ENCODE measurements at regions not wholly inside any gene's neighbourhood (a gene's known extent, or its start where the extent isn't known, plus 50 kb on each side); places are given as distances from the start of the nearest gene placed in this dataset.

DNA sequence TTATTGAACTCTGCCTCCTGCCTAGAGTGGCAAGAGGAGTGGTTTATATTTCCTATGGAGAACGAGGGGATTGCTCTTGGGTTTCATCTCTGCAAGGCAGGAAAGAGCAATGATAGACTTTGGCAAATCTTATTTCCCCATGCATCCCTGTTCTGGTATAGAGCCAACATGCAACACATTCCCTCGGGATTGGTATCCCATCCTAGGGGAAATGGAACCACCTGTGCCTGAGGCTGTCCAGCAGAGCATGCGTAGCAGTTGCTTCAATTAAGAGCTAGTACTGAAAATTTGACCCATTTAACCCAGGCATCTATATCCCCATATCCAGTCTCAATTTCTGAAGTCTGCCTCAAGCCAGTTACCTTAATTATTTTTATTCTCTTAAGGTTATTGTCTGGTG lies 205.3 kb downstream of the KCNS3 start:
- DNase-seq (ENCODE audit: low read depth in 2 of 2), result no peak

DNA sequence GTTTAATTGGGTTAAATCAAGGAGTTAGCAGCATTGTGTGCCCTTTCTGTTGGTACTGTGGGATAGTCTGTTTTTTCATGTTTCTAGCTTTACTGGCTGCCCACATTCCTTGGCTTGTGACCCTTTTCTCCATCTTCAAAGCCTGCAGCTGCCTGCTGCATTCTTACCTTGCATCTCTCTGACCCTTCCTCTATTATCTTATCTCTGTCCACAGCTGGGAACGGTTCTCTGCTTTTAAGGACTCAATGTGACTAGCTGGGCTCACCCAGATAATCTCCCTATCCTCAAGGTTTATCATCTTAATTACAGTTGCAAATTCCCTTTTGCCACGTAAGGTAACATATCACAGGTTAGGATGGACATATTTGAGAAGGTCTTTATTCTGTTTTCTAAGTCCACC lies 199.7 kb downstream of the KCNS3 start:
- no peak for DNase-seq (ENCODE audit: low read depth in 2 of 2)

DNA sequence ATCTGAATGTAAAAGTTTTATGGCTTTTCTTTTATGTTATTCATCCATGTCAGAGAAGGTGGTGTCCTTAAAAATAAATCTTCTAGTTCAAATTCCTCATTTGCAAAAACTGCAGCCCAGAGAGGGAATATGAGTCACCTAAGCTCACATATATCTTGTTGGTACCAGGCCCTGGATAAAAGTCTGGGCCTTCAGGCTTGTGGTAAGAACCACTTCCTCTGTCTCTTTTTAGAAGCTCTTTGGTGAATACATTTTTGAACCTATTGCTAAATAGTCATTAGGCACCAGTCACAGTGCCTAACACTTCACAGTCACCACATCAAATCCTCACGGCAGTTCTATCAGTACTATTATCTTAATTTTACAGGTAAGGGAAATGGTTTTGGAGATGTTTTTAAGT lies 199.2 kb downstream of the KCNS3 start:
- peak; percentile 68 to 75 for DNase-seq (ENCODE audit: low read depth in 2 of 2)

DNA sequence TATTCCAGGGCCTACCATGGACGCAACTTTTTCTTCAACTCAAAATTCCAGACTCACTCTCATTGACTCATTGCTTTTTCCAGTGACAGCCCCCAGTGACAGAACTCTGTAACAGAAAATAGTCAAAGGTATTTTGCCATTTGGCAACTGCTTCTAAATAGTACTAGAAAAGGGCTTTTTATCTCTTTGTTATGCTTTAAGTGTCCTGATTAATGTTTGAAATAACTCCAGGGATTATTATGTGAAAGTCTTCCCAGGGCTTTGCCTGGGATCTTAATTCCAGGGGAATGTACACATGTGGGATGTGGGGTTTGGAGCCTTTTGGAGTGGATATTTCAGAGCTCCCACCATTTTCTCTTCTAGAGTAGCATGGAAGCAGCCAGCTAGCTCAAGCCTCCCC lies 198.8 kb downstream of the KCNS3 start:
- peak; percentile 13 to 17 for DNase-seq (ENCODE audit: low read depth in 2 of 2)

DNA sequence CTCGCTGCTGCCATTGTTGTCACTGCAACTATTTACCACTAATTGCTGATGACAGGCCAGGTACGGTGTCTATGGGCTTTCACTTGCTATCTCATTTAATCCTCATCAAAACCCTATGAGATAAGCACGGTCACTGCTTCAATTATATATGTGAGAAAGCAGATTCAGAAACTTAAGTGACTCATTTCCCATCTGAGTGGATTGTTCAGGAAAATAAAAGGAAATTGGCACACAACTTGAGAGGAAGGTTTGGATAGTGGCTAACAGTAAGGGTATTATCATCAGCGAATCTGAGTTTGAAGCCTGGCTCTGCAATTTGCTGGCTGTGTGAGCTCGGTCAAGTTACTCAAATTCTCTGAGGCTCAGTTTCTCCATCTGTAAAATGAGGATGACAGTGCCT lies 196.0 kb downstream of the KCNS3 start:
- no peak for DNase-seq (ENCODE audit: low read depth in 2 of 2)

DNA sequence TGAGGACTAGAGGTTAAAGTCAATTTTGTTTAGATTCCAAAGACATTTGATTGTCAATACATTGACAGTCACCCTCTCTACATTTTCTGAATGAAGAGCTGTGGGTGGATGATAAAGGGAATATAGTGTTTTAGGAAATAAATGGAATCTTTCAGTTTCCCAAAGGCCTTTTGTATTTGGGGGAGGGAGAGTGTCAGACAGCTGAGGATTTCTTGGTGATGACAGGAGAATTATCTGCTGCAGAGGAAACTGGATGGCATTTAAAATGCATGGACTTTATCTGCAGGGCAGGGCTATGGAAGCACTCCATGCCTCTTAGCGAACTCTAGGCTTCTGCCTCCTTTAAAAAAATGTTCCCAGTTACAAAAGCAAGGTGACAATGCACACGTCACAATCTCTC lies 195.1 kb downstream of the KCNS3 start:
- no peak for DNase-seq (ENCODE audit: low read depth in 2 of 2)

DNA sequence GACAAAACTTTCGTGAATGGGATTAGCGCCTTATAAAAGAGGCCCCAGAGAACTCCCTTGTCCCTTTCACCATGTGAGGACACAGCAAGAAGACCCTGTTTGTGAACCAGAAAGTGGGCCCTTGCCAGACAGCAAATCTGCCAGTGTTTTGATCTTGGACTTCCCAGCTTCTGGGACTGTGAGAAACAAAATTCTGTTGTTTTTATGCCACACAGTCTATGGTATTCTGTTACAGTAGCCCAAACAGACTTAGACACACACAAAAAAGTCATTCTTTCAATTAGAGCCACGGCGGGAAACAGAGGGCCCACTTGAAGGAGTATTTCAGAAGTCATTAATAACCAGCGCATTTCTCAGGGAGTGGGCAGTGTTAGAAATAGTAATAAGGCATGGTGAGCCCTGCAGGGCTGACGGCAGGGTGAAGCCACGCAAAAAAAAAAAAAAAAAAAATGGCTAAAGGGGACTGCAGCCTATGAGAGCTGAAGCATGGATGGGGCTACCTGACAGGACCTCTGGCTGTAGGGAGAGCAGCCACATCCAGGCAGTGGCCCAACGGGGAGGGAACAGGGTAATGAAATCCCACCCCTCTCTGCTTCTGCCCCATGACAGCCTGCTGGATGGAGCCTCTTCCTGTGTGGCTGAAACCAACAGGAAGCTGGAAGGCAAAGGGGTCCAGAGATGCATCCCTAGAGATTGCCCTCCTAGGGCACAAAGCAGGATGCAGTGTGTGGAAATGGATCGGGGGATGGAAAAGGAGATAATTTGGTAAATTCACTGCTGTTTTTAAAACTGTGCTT lies 189.3 kb downstream of the KCNS3 start:
- DNase-seq (ENCODE audit: low read depth in 2 of 2), result no peak

DNA sequence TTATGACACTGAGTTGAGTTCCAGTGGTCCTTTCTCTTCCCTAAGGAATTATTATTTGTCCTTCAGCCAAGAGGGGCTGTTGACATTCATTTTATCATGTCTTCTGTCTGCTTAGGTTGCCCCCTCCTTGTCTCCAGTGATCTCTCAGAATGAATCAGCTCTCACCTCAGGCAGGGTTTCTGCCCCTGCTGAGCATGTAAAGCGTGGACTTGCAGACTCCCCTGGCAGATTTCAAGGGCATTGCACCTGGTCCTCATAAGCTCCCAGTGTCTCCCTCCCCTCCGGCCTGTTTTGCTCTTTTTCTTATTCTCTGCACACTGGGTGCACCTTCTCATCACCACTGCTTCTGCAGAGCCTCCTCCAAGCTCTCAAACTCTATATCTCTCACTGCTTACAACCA lies 188.4 kb downstream of the KCNS3 start:
- DNase-seq (ENCODE audit: low read depth in 2 of 2), result no peak

DNA sequence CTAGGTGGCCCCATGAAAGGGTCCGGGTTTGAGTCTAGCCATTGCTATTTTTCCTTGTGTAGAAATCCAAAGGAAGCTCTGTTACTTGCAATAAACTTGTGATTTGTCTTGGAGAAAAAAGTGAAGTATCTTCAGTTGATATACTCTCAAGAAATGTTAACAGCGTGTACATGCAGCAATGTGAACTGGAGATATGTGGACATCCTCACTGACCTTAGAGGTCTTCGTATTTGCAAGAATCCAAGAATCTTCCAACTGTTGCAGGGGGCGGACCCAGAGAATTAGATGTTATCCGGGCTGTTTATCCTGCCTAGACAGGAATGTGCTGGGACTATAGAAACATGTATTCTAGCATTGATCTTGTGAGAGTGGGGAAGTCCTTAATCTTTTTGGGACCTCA lies 187.6 kb downstream of the KCNS3 start:
- no peak for DNase-seq (ENCODE audit: low read depth in 2 of 2)

DNA sequence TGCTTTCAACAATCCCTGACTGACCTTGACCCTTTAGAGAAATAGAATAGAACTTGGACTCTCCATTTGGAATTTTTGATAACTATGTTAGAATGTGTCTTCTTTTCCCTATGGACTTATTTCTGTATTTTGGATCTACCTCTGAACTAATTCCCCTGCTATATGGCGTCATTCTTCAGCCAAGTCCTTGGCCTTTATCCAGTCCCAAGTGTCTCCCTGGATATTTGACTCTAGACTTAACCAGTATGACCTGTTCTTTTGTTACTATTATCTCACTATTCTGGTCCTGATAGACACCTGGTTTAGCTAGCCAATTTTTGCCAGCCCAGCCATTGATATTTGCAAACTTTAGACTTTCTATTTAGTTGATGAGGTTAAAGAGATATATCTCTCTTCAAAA lies 186.8 kb downstream of the KCNS3 start:
- no peak for DNase-seq (ENCODE audit: low read depth in 2 of 2)

DNA sequence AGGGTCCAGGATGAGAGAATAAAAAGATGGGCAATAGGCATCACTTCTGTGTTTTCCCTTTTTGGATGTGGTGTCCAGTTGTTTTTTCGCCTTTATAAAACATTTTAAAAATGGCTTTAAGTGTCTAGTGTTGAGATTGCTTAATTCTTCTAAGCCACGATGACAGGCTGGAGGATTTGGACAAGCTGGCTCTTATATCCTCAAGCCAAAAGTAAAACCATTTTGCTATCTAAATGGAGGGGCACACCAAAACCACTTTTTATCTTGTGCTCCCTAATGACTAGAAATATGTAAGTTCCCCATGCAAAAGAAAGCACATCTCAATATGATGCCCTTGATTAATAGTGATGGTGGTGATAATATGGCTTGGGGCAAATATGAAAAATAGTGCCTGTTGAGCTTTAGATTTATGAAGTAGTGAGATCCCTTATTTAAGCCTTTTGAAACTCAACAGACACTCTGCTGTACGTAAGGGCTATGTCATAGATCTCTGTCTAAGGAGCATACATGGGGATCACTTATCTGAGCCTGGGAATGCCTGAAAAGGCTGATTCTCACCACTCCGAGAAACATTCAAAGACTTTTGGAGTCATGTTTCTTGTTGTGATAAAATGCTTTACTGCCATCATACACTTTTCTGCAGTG lies 185.5 kb downstream of the KCNS3 start:
- DNase-seq (ENCODE audit: low read depth in 2 of 2), result no peak

DNA sequence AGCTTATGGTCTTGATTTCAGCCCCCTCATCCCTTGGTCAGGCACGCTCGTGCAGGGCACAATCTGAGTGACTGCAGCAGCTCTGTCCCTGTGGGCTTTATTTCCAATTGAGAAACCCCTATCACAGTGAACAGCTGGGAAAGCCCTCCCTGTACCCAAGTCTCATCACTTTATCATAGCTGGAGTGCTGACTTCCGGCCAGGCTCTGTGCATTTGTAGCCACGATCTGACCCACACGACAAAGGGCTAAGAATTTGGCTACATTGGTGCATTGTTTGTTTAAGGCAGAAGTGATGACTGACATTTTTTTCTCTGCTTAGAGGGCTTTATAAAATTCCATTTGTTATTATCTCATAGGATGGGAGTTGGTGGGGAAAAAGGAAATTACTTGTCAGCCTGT lies 184.4 kb downstream of the KCNS3 start:
- no peak for DNase-seq (ENCODE audit: low read depth in 2 of 2)

DNA sequence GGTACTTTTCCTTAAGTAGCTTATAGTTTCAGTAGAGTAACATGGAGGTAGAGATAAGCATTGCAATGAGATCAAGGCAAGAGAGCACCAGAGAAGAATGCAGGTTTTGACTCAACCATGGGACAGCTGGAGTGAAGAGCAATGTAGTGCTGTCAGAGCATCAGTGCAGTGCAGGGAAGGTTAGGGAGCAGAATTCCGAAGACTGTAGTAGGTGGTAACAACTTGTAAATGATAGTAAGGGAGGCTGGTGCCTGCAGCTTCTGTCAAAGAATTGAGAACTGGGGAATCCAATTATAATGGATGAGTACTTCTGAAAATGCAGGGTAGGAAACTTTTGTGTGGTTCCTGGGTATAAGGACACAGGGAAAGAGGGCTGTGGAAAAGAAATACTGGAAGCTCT lies 183.2 kb downstream of the KCNS3 start:
- no peak for DNase-seq (ENCODE audit: low read depth in 2 of 2)

DNA sequence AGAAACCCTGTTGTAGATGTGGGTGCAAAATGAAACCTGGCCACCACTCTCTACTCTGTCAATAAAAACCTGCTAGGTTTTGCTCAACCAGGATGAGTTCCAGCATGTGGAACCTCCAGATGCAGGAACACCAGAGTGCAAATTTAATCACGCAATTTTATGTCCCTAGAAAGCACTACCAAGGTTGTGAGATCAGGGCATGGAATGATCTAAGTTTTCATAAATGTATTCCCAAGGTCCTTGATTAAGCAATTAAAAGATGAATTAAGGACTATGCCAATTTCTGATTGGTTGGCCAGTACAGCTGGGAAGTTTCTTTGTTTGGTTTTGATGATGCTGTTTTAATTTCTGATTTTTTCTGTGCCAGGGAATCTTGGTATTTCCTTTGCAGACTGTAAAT lies 179.2 kb downstream of the KCNS3 start:
- DNase-seq (ENCODE audit: low read depth in 2 of 2), result no peak

DNA sequence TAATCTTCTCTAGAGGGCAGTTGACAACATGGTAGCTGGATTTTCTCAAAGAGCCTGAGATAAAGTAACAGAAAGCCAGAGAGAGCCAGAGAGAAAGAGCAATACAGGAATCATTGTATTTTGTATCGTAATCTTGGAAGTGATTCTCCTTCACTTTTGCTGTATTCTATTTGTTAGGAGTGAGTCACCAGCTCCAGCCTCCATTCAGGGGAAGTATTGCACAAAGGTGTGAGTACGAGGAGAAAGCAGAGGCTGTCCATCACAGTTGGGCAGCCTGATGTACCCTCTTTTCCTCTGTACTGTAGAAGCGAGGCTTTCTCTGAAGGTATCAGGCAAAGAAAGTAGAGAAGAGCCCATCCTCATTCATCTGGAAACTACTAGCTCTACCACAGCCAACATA lies 176.8 kb downstream of the KCNS3 start:
- DNase-seq (ENCODE audit: low read depth in 2 of 2), result no peak

DNA sequence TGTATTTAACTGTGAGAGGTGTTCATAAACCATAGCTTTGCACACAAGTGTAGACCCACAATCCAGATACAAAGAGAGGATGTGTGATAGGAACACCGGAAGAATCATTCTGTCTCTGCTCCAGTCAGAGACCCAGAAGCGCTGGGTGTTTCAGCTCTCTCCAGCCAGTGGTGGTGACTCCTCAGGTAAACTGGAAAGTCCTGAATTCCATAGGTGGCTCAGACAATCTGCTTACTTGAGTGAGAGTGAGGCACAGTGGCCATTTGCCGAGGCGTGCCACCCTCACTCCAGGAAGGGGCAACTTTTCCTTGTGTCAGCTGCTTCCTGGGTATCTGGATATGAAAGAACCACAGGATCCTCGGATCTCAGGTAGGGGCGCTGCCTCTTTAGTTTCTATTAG lies 171.5 kb downstream of the KCNS3 start:
- no peak for DNase-seq (ENCODE audit: low read depth in 2 of 2)

DNA sequence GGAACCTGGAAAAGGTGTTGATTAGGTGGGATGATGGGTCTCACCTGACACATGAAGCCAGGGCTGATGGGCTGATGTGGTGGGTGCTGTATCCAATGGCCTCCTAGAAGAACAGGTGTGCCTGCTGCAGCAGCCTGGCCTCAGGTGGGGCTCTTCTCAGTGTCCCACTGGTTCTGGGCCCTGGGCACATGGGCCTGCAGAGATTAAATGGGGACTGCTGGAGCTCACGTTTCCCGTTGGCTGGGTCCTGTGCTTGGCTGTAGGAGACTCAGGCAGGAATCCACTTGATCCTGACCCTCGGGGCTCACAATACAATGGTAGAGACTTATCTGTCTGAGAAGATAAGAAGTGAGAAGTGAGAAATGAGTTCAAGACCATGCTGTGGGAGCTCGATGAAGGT lies 170.9 kb downstream of the KCNS3 start:
- no peak for DNase-seq (ENCODE audit: low read depth in 2 of 2)

DNA sequence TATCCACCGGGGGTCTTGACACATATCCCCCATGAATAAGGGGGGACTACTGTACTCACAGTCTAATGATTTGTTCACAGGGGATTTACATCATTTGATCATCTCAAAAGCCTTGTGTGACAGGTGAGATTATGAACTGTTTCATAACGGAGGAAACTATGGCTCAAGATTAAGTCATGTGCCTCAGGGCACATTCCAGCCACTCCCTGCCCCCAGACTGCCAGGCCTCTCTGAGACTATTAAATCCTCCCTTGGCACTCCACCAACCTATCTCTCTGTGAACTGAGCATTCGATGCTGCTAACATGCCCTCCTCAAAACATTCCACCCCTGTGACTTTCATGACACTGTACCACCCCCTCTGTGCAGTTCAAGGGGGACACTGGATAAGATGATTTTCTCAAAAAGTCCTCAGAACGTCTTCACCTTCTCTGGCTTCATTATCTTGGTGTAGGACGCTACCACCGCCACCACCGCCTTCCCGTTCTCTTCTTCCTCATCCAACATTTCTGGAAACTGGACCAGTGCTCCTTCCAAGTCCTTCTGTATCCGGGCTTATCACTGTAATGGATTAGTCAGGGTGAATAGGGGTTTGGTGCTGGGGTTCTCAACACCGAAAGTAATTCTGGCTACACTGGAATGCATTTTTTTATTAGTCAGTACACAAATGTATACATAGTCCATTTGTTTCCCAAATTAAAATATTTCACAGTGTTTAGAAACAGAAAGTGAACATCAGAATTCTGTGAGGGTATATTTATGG lies 169.6 kb downstream of the KCNS3 start:
- no peak for DNase-seq (ENCODE audit: low read depth in 2 of 2)

DNA sequence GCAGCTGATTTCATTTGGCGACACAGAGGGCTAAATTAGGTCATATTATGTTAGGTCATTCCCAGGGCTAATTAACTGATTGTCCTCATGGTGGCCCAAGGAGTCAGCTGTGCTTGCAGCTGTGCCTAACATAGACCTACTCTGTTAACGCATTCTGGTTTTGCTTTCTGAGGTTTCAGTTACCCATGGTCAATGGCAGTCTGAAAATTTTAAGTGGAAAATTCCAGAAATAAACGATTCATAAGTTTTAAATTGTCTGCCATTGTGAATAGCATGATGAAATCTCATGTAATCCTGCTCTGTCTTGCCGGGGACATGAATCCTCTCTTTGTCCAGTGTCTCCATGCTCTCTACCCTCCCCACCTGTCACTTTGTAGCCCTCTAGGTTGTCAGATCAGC lies 168.7 kb downstream of the KCNS3 start:
- DNase-seq (ENCODE audit: low read depth in 2 of 2), result no peak

DNA sequence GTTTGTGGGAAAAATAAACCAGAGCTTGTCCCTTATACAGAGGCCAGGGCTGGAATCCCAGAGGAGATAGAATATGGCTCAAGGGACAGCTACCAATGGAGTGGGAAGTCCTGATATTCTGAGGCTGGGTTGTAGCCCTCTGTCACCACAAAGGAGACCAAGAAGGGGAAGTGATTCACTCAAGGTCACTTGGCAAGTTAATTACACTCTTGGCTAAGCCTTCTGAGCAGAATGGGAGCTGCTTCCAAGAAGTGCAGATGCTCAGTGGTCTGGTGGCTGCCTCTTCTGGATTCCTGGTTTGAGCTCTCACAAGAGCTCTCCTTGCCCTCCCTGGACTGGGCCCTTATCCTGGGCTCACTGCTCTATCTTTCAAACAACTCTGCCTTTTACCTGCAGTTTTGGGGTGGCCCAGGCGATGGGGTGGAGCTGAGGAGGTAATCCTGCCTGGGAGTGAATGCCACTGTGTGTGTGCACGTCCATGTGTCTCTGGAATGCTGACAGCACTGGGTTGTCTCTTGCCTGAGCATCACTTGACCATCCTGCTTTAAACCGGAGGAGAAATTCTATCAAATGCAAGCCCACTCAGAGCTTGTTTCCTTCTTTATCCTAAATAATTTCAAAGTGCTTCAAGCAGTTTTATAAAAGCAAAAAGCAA lies 168.2 kb downstream of the KCNS3 start:
- DNase-seq (ENCODE audit: low read depth in 2 of 2), result no peak

DNA sequence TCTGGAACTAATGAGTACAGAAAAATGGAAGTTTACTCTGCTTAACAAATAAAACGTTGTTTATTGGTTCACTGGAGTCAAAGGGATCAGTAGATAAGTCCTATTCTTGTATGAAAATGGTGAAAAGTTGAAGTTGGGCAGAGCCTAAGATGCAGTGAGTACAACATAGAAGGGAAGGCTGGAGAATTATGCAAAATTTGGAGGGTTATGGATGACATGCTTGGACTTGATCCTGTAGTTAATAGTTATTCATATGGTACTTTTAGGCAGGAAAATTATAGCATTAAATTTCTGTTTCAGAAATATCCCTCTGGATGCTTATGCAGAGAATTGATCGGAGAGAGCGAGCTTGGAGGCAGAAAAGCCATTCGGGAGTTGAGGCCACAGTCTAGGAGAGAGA lies 167.6 kb downstream of the KCNS3 start:
- no peak for DNase-seq (ENCODE audit: low read depth in 2 of 2)

DNA sequence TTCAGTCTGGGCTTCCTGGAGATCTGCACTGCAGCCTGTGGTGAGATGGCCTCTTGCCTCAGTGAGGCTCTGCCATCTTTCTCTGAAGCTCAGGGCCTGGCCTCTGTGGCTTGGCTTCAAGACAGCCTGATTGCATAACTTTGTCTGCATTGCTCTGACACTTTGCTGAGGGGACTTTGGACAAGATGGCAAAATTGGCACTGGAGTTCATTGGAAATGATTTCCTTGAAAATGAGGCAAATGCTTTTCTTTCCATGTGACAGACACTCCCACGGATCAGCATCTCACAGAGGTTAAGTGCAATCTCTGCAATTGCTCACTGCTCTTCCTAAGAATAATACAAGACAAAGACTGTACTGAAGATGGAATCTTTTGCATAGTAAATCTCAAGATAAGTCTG lies 166.8 kb downstream of the KCNS3 start:
- DNase-seq (ENCODE audit: low read depth in 2 of 2), result no peak
